ENCODE measurements at regions not wholly inside any gene's neighbourhood (a gene's known extent, or its start where the extent isn't known, plus 50 kb on each side); places are given as distances from the start of the nearest gene placed in this dataset.

- TF ChIP-seq CTCF (IDR thresholded peaks at IDR 0.05) (no peak), POLR2A (IDR thresholded peaks at IDR 0.05) (no peak)
Measured at GRCh38 chr9:99579964-99580363, 241.7 kb upstream of the NR4A3 start.
